NB4 (cell line): ENCODE measurements at regions not wholly inside any gene's neighbourhood (a gene's known extent, or its start where the extent isn't known, plus 50 kb on each side); places are given as distances from the start of the nearest gene placed in this dataset.

Experiments
- CTCF ChIP-seq: IDR thresholded peaks from one replicate; pipeline ENCODE4 v1.5.1; 2012; ENCODE audit warnings: low read depth, low read length
- MAX ChIP-seq: IDR thresholded peaks from 2 replicates; pipeline ENCODE4 v1.6.1; 2011; ENCODE audit warnings: low read depth, low read length
- POLR2A ChIP-seq: IDR thresholded peaks from 2 replicates; pipeline ENCODE4 v1.6.1; 2011; ENCODE audit warnings: mild to moderate bottlenecking; ENCODE audit not compliant: insufficient read length; ENCODE audit errors: extremely low read depth

- TF ChIP-seq MAX: no peak
- TF ChIP-seq CTCF: no peak
- TF ChIP-seq POLR2A: no peak
Observed at GRCh38 chr1:219801156-219801820, 127.1 kb downstream of the SLC30A10 start.
